Natural killer cell (primary cell): ENCODE measurements at regions not wholly inside any gene's neighbourhood (a gene's known extent, or its start where the extent isn't known, plus 50 kb on each side); places are given as distances from the start of the nearest gene placed in this dataset.

Experiments used
- ATAC-seq, 3 donors: fragments of 150-1000 bp in 2 of 3; fragments of 200-7000 bp in 1 of 3; cut with Tn5 transposase; 1 replicate in 1 of 3; 2 replicates in 2 of 3; pipeline ENCODE4 v1.10.0; 2021; ENCODE audit warnings: mild to moderate bottlenecking in 2 of 3, moderate library complexity in 2 of 3
- DNase-seq, 2 donors: peaks; one replicate each; pipeline versions ENCODE4 v3.0.0 to v3.0.0-alpha.2; 2013 to 2021; ENCODE audit warnings: mixed read lengths in 1 of 2
- H3K27ac ChIP-seq: one replicate; pipeline ENCODE4 v1.5.1; 2013; ENCODE audit warnings: mild to moderate bottlenecking, low read length
- H3K27me3 ChIP-seq: one replicate; pipeline ENCODE4 v1.6.1; 2013; ENCODE audit warnings: low read length; ENCODE audit not compliant: control insufficient read depth, insufficient read depth
- H3K36me3 ChIP-seq: one replicate; pipeline ENCODE4 v1.6.1; 2013; ENCODE audit warnings: low read length; ENCODE audit not compliant: control insufficient read depth, insufficient read depth
- H3K4me1 ChIP-seq: one replicate; pipeline ENCODE4 v1.6.1; 2013; ENCODE audit warnings: low read length; ENCODE audit not compliant: control insufficient read depth, insufficient read depth
- H3K4me3 ChIP-seq: one replicate; pipeline ENCODE4 v1.5.1; 2013; ENCODE audit warnings: low read length
- H3K9me3 ChIP-seq: one replicate; pipeline ENCODE4 v1.6.1; 2013; ENCODE audit warnings: low read length; ENCODE audit not compliant: control insufficient read depth, insufficient read depth
- H3K27ac Mint-ChIP-seq, 2 donors: one replicate each; pipeline ENCODE4 v1.8.0; 2022; ENCODE audit warnings: mild to moderate bottlenecking in 2 of 2, mixed read lengths in 2 of 2, moderate library complexity in 1 of 2
- H3K27me3 Mint-ChIP-seq, 2 donors: one replicate each; pipeline ENCODE4 v1.8.0; 2022; ENCODE audit warnings: low read depth in 2 of 2, mixed read lengths in 2 of 2
- H3K36me3 Mint-ChIP-seq: one replicate; pipeline ENCODE4 v1.8.0; 2022; ENCODE audit warnings: mixed read lengths
- H3K4me1 Mint-ChIP-seq, 2 donors: one replicate each; pipeline ENCODE4 v1.8.0; 2022; ENCODE audit warnings: mixed read lengths in 2 of 2
- H3K4me3 Mint-ChIP-seq: one replicate; pipeline ENCODE4 v1.8.0; 2022; ENCODE audit warnings: mild to moderate bottlenecking, moderate library complexity, mixed read lengths
- H3K9me3 Mint-ChIP-seq, 2 donors: one replicate each; pipeline ENCODE4 v1.8.0; 2022; ENCODE audit warnings: mixed read lengths in 2 of 2
- WGBS: methylation state at CpG from one replicate; pipeline ENCODE4 v1.1.7; 2013; ENCODE audit warnings: missing lambda C conversion rate; ENCODE audit not compliant: insufficient coverage; 5-methylcytosine and 5-hydroxymethylcytosine counted together
- intact Hi-C: fragments of 100-400 bp; cut with micrococcal nuclease; formaldehyde crosslinking; loops from one replicate; pipeline ENCODE4 v1.14.2; 2022
- TF ChIP-seq, protein P1 (sequence below): fragments of 200-600 bp; IDR thresholded peaks from one replicate; pipeline ENCODE4 v1.8.0; 2022; ENCODE audit warnings: antibody characterized with exemption

DNA sequence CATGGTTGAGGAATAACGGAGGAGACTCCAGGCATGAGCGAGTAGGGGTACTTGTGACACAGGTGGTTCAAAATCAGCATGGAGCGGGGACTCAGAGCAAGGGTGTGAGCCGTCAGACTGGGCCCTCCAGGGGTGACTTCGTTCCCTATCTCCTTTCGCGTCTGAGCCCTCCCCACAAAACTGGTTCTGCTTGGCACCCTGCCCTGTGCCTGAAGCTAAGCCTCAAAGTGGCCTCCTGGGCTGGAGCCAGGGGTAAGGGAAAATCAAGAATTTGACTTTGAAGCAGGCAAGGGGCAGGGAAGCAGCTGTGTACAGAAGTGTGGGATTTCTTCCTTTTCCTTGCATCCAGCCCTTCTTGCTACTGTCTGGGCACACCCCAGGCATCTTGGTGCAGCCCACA lies 331.5 kb upstream of the AJAP1 start:
- intact Hi-C loops: no loop called here
- DNase-seq (no peak), ATAC-seq (no peak)
- Mint-ChIP-seq H3K4me1 (no peaks in the 10 kb centered on the region), H3K27ac (no peak overlapping the region), H3K36me3 (no peaks in the 10 kb centered on the region), H3K4me3 (no peak overlapping the region), H3K9me3 (no peaks in the 10 kb centered on the region), H3K27me3 (no peaks in the 10 kb centered on the region)
- TF ChIP-seq, protein P1, sequence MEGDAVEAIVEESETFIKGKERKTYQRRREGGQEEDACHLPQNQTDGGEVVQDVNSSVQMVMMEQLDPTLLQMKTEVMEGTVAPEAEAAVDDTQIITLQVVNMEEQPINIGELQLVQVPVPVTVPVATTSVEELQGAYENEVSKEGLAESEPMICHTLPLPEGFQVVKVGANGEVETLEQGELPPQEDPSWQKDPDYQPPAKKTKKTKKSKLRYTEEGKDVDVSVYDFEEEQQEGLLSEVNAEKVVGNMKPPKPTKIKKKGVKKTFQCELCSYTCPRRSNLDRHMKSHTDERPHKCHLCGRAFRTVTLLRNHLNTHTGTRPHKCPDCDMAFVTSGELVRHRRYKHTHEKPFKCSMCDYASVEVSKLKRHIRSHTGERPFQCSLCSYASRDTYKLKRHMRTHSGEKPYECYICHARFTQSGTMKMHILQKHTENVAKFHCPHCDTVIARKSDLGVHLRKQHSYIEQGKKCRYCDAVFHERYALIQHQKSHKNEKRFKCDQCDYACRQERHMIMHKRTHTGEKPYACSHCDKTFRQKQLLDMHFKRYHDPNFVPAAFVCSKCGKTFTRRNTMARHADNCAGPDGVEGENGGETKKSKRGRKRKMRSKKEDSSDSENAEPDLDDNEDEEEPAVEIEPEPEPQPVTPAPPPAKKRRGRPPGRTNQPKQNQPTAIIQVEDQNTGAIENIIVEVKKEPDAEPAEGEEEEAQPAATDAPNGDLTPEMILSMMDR: no peak
- H3K36me3 ChIP-seq: no peaks in the 10 kb centered on the region
- H3K4me1 ChIP-seq: no peaks in the 10 kb centered on the region
- WGBS: 67% methylated on average over 7 of the region's 7 CpGs
- no peak overlapping the region for H3K4me3 ChIP-seq
- no peak overlapping the region for H3K27ac ChIP-seq
- H3K27me3 ChIP-seq: no peaks in the 10 kb centered on the region
- no peaks in the 10 kb centered on the region for H3K9me3 ChIP-seq

DNA sequence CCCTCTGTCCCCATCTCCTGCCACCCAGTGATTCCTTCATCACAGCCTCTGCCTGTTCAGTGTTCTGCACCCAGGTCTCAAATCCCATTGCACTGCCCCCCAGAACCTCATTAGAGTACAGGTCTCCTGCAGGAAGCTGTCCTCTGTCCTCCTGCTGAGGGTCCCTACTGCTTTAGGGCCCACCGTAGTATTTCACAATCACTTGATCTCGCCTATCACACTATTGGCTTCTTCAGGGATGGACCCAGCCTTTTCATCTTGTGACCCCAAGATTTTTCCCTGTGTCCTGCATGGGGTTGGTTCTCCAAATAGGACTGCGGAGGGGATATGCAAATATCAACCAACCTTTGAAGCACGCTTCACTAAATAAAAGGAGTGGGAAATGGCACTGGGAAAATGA lies 331.1 kb upstream of the AJAP1 start:
- no peak for DNase-seq
- intact Hi-C loops: no loop called here
- Histone ChIP-seq H3K27ac (no peak overlapping the region), H3K4me3 (no peak overlapping the region), H3K9me3 (no peaks in the 10 kb centered on the region), H3K27me3 (no peaks in the 10 kb centered on the region), H3K4me1 (no peaks in the 10 kb centered on the region), H3K36me3 (no peaks in the 10 kb centered on the region)
- no peaks in the 10 kb centered on the region for H3K27me3 Mint-ChIP-seq
- TF ChIP-seq, protein P1: no peak
- H3K4me1 Mint-ChIP-seq: no peaks in the 10 kb centered on the region
- no peak overlapping the region for H3K4me3 Mint-ChIP-seq
- ATAC-seq: no peak
- no peak overlapping the region for H3K27ac Mint-ChIP-seq
- no peaks in the 10 kb centered on the region for H3K9me3 Mint-ChIP-seq
- 90% methylated on average over 4 of the region's 4 CpGs for WGBS
- no peaks in the 10 kb centered on the region for H3K36me3 Mint-ChIP-seq

DNA sequence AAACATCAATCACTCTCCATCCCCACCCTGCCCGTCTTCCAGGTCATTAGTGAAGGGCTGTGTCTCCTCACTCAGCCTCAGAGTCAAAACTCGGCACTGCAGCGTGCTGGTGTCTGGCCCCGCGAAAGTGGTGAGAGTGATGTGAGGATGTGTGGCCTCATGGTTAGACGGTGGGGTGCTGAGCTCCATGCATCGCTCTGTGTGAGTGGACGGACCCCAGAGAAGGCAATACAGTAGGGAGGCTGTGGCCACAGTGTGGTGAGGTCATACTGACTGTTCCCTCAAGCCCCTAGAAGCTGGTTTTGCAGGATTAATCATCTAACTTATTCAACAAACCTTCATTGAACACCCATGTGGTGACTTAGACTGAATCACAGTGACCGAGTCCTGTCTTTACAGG lies 329.9 kb upstream of the AJAP1 start:
- no peaks in the 10 kb centered on the region for H3K4me1 Mint-ChIP-seq
- no peak for ATAC-seq
- peaks cover 0 to 3% of the 10 kb centered on the region in 2 donors for H3K27me3 Mint-ChIP-seq
- no peaks in the 10 kb centered on the region for H3K9me3 Mint-ChIP-seq
- H3K9me3 ChIP-seq: no peaks in the 10 kb centered on the region
- no peak overlapping the region for H3K27ac Mint-ChIP-seq
- no peaks in the 10 kb centered on the region for H3K36me3 ChIP-seq
- no peaks in the 10 kb centered on the region for H3K27me3 ChIP-seq
- no peaks in the 10 kb centered on the region for H3K4me1 ChIP-seq
- no peak overlapping the region for H3K4me3 ChIP-seq
- DNase-seq: no peak
- TF ChIP-seq, protein P1: no peak
- intact Hi-C loops: no loop called here
- WGBS: 88% methylated on average over 9 of the region's 9 CpGs
- H3K36me3 Mint-ChIP-seq: no peaks in the 10 kb centered on the region
- no peak overlapping the region for H3K4me3 Mint-ChIP-seq
- no peak overlapping the region for H3K27ac ChIP-seq

DNA sequence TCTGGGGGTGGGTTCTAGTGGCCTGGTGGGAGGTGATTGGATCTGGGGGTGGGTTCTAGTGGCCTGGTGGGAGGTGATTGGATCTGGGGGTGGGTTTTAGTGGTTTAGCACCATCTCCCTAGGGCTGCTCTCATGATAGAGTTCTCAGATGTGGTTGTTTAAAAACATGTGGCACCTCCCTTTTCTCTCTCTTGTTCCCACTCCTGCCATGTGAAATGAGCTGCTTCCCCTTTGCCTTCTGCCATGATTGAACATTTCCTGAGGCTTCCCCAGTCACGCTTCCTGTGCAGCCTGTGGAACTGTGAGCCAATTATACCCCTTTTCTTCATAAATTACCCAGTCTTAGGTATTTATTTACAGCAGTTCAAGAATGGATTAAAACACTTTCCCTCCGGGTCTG lies 327.3 kb upstream of the AJAP1 start:
- no peaks in the 10 kb centered on the region for H3K4me1 Mint-ChIP-seq
- intact Hi-C loops: no loop called here
- 37% methylated on average over 2 of the region's 2 CpGs for WGBS
- no peaks in the 10 kb centered on the region for H3K36me3 ChIP-seq
- no peaks in the 10 kb centered on the region for H3K4me1 ChIP-seq
- H3K9me3 ChIP-seq: no peaks in the 10 kb centered on the region
- H3K27ac Mint-ChIP-seq: no peak overlapping the region
- H3K27me3 Mint-ChIP-seq: peaks cover 0 to 3% of the 10 kb centered on the region in 2 donors
- no peak for DNase-seq
- ATAC-seq: no peak
- no peak overlapping the region for H3K4me3 Mint-ChIP-seq
- H3K4me3 ChIP-seq: no peak overlapping the region
- H3K9me3 Mint-ChIP-seq: no peaks in the 10 kb centered on the region
- TF ChIP-seq, protein P1: no peak
- no peak overlapping the region for H3K27ac ChIP-seq
- no peaks in the 10 kb centered on the region for H3K27me3 ChIP-seq
- H3K36me3 Mint-ChIP-seq: no peaks in the 10 kb centered on the region
